ENCODE measurements at regions not wholly inside any gene's neighbourhood (a gene's known extent, or its start where the extent isn't known, plus 50 kb on each side); places are given as distances from the start of the nearest gene placed in this dataset.

DNA sequence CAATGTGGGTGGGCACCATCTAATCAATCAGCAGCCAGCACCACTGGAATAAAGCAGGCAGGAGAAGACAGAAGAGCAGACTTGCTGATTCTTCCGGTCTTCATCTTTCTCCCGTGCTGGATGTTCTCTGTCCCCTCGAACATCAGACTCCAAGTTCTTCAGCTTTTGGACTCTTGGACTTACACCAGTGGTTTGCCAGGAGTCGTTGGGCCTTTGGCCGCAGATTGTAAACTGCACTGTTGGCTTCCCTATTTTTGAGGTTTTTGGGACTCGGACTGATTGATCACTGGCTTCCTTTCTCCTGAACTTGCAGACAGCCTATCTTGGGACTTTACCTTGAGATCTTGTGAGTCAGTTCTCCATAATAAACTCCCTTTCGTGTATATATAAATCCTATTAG is 292.8 kb downstream of the BCHE start:
- TF ChIP-seq, protein P1, sequence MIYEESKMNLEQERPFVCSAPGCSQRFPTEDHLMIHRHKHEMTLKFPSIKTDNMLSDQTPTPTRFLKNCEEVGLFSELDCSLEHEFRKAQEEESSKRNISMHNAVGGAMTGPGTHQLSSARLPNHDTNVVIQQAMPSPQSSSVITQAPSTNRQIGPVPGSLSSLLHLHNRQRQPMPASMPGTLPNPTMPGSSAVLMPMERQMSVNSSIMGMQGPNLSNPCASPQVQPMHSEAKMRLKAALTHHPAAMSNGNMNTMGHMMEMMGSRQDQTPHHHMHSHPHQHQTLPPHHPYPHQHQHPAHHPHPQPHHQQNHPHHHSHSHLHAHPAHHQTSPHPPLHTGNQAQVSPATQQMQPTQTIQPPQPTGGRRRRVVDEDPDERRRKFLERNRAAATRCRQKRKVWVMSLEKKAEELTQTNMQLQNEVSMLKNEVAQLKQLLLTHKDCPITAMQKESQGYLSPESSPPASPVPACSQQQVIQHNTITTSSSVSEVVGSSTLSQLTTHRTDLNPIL (CRISPR knock-in tag; IDR thresholded peaks at IDR 0.05; ENCODE audit: low read depth), result no peak
- TF ChIP-seq RARB (CRISPR knock-in tag; IDR thresholded peaks at IDR 0.05) (no peak), ZFP30 (CRISPR knock-in tag; IDR thresholded peaks at IDR 0.05) (no peak), PPARA (CRISPR knock-in tag; IDR thresholded peaks at IDR 0.05; ENCODE audit: borderline replicate concordance) (no peak), ARNTL (CRISPR knock-in tag; IDR thresholded peaks at IDR 0.05; ENCODE audit: borderline replicate concordance, low read depth) (no peak)
- TF ChIP-seq, protein P2, sequence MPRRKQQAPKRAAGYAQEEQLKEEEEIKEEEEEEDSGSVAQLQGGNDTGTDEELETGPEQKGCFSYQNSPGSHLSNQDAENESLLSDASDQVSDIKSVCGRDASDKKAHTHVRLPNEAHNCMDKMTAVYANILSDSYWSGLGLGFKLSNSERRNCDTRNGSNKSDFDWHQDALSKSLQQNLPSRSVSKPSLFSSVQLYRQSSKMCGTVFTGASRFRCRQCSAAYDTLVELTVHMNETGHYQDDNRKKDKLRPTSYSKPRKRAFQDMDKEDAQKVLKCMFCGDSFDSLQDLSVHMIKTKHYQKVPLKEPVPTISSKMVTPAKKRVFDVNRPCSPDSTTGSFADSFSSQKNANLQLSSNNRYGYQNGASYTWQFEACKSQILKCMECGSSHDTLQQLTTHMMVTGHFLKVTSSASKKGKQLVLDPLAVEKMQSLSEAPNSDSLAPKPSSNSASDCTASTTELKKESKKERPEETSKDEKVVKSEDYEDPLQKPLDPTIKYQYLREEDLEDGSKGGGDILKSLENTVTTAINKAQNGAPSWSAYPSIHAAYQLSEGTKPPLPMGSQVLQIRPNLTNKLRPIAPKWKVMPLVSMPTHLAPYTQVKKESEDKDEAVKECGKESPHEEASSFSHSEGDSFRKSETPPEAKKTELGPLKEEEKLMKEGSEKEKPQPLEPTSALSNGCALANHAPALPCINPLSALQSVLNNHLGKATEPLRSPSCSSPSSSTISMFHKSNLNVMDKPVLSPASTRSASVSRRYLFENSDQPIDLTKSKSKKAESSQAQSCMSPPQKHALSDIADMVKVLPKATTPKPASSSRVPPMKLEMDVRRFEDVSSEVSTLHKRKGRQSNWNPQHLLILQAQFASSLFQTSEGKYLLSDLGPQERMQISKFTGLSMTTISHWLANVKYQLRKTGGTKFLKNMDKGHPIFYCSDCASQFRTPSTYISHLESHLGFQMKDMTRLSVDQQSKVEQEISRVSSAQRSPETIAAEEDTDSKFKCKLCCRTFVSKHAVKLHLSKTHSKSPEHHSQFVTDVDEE (CRISPR knock-in tag; IDR thresholded peaks at IDR 0.05), result no peak
